OCI-LY3 (cell line): ENCODE measurements at regions not wholly inside any gene's neighbourhood (a gene's known extent, or its start where the extent isn't known, plus 50 kb on each side); places are given as distances from the start of the nearest gene placed in this dataset.

Experiments used
- EZH2phosphoT487 ChIP-seq: fragments of 200-600 bp; shearing (Covaris generic); IDR thresholded peaks from 2 replicates; pipeline ENCODE4 v1.6.1; 2018; ENCODE audit warnings: antibody characterized with exemption, mixed run types, low read depth
- TF ChIP-seq, protein P1 (sequence below): fragments of 200-600, 300-600 bp; sonication (generic); IDR thresholded peaks from 2 replicates; pipeline ENCODE4 v1.5.1; 2014; ENCODE audit warnings: antibody characterized with exemption, low read length, low read depth

- TF ChIP-seq, protein P1, sequence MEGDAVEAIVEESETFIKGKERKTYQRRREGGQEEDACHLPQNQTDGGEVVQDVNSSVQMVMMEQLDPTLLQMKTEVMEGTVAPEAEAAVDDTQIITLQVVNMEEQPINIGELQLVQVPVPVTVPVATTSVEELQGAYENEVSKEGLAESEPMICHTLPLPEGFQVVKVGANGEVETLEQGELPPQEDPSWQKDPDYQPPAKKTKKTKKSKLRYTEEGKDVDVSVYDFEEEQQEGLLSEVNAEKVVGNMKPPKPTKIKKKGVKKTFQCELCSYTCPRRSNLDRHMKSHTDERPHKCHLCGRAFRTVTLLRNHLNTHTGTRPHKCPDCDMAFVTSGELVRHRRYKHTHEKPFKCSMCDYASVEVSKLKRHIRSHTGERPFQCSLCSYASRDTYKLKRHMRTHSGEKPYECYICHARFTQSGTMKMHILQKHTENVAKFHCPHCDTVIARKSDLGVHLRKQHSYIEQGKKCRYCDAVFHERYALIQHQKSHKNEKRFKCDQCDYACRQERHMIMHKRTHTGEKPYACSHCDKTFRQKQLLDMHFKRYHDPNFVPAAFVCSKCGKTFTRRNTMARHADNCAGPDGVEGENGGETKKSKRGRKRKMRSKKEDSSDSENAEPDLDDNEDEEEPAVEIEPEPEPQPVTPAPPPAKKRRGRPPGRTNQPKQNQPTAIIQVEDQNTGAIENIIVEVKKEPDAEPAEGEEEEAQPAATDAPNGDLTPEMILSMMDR = no peak
- TF ChIP-seq EZH2phosphoT487 = no peak
These were observed 1266.2 kb downstream of the TMEM121 start for GRCh38 chr14:106792543-106792942.
